NCI-H510A (cell line): ENCODE measurements at regions not wholly inside any gene's neighbourhood (a gene's known extent, or its start where the extent isn't known, plus 50 kb on each side); places are given as distances from the start of the nearest gene placed in this dataset.
"Not testable (repeated sequence)": the region's sequence is repeated elsewhere in the genome, so short reads cannot be mapped to it uniquely, and the experiment has no call there.

Source experiments
- DNase-seq: peaks from one replicate; lab custom pipeline; 2025; lab: John Stamatoyannopoulos, UW

- DNase-seq = peak; percentile 82
Measured at GRCh38 chrX:73943693-73944562, 91.4 kb upstream of the XIST start.

GRCh38 chrX:73940893-73941470, 88.5 kb upstream of the XIST start:
- no peak for DNase-seq

GRCh38 chrX:73937843-73938242, 85.3 kb upstream of the XIST start:
- DNase-seq = not testable (repeated sequence)

- DNase-seq = no peak
Measured at GRCh38 chrX:73932522-73932921, 80.0 kb upstream of the XIST start.

GRCh38 chrX:73930300-73930699, 77.8 kb upstream of the XIST start:
- DNase-seq = no peak

- no peak for DNase-seq
Measured at GRCh38 chrX:73922856-73923455, 70.4 kb upstream of the XIST start.

GRCh38 chrX:73916931-73917667, 64.6 kb upstream of the XIST start:
- DNase-seq = no peak

- DNase-seq = no peak
Measured at GRCh38 chrX:73916489-73916888, 64.0 kb upstream of the XIST start.

- not testable (repeated sequence) for DNase-seq
Measured at GRCh38 chrX:73914792-73915191, 62.3 kb upstream of the XIST start.

GRCh38 chrX:73913580-73913979, 61.1 kb upstream of the XIST start:
- no peak for DNase-seq

GRCh38 chrX:73911946-73912345, 59.4 kb upstream of the XIST start:
- DNase-seq = not testable (repeated sequence)

- not testable (repeated sequence) for DNase-seq
Measured at GRCh38 chrX:73905749-73906374, 53.3 kb upstream of the XIST start.

- DNase-seq = no peak
Measured at GRCh38 chrX:73903941-73904340, 51.4 kb upstream of the XIST start.
